ENCODE measurements at regions not wholly inside any gene's neighbourhood (a gene's known extent, or its start where the extent isn't known, plus 50 kb on each side); places are given as distances from the start of the nearest gene placed in this dataset.

DNA sequence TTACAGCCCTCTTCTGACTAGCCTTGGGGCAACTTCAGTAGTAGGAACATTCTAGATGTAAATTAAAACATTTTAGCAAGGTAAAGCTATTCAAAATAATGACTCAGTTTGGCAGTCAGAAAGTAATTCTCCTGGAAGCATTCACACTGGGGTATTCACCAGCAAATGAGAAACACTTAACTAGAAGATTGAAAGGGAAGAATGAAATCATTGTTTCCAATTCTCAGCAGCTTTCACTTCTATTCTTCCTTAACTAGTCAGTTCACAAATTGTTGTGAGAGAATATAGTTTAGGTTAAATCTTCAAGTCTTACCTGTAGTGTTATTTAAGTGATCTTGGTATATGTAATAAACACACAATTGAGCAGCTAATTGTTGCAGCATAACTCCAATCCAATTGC, 1135.6 kb upstream of the FAM98A start:
- no peak for TF ChIP-seq CTCF (IDR thresholded peaks at IDR 0.05; ENCODE audit: insufficient read depth, low read depth, low read length)
- TF ChIP-seq EZH2 (IDR thresholded peaks at IDR 0.05; ENCODE audit: insufficient read depth, low read length) = no peak
